ENCODE measurements at regions not wholly inside any gene's neighbourhood (a gene's known extent, or its start where the extent isn't known, plus 50 kb on each side); places are given as distances from the start of the nearest gene placed in this dataset.

- Histone ChIP-seq H3K4me1 (no peaks in the 10 kb centered on the region), H3K36me3 (no peaks in the 10 kb centered on the region), H3K9me3 (no peaks in the 10 kb centered on the region), H3K4me3 (no peak overlapping the region), H3K27ac (replicated peaks in 1 of 4) (no peak overlapping the region), H3K27me3 (no peaks in the 10 kb centered on the region)
- DNase-seq (ENCODE audit: extremely low spot score) = no peak
- intact Hi-C loops (cut with DNase I) = no loop called here
- TF ChIP-seq EP300 (IDR thresholded peaks at IDR 0.05) (no peak), POLR2AphosphoS5 (IDR thresholded peaks at IDR 0.05) (no peak), POLR2A (IDR thresholded peaks at IDR 0.05; ENCODE audit: low read depth) (no peak), CTCF (IDR thresholded peaks at IDR 0.05) (no peak)
- whole genome bisulfite sequencing = 92% methylated on average over 4 of the region's 4 CpGs
Measured at GRCh38 chr13:74620308-74620707, 486.1 kb upstream of the KLF12 start.

DNA sequence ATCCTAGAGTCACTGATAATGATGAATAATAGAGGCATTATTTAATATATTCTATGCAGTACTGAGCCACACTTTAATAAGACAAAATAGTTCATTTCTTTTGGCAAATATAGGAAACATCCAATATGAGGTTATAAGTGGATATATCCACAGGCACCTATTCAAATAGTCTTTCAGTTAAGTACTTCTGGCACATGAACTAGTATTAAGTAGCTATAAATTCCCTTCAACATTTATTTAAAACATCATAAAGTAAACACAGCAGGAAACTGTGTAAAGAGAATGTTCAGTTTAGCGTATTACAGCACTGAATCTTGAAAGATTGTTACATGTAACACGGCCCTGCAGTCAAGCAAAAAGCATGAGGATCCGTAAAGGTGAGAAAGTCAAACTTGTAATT lies 463.3 kb upstream of the KLF12 start:
- Histone ChIP-seq H3K36me3 (no peaks in the 10 kb centered on the region), H3K4me1 (peaks cover 0 to 12% (median 8%) of the 10 kb centered on the region in 4 donors), H3K27ac (replicated peaks in 1 of 4) (no peak overlapping the region), H3K4me3 (no peak overlapping the region), H3K9me3 (peaks cover 0 to 5% (median 0%) of the 10 kb centered on the region in 4 donors), H3K27me3 (no peaks in the 10 kb centered on the region)
- intact Hi-C loops (cut with DNase I) = no loop called here
- DNase-seq (ENCODE audit: extremely low spot score) = no peak
- WGBS = 49% methylated on average over 3 of the region's 3 CpGs
- TF ChIP-seq EP300 (IDR thresholded peaks at IDR 0.05) (no peak), POLR2AphosphoS5 (IDR thresholded peaks at IDR 0.05) (no peak), POLR2A (IDR thresholded peaks at IDR 0.05; ENCODE audit: low read depth) (no peak), CTCF (IDR thresholded peaks at IDR 0.05) (no peak)

DNA sequence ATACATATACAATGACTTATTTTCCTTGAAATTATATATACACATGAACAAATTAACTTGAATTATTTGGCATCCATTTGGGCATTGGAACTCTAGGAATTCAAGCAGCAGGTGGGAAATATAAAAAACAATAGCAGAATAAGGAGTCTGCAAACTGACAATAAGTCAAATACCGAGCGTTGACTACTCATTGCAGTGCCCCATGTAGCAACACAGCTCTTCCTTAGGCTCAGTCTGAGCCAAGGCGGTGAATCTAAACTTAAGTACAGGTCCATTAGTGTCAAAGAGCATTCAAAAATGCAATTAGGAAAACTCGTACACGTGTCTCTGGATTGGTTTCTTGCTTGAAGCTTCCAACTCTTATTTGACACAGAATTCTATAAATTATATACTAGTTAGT lies 462.5 kb upstream of the KLF12 start:
- intact Hi-C loops (cut with DNase I) = no loop called here
- Histone ChIP-seq H3K27ac (replicated peaks in 1 of 4) (no peak overlapping the region), H3K4me3 (no peak overlapping the region), H3K36me3 (no peaks in the 10 kb centered on the region), H3K9me3 (peaks cover 0 to 5% (median 0%) of the 10 kb centered on the region in 4 donors), H3K4me1 (peaks cover 0 to 12% (median 8%) of the 10 kb centered on the region in 4 donors), H3K27me3 (no peaks in the 10 kb centered on the region)
- no peak for DNase-seq (ENCODE audit: extremely low spot score)
- 51% methylated on average over 5 of the region's 5 CpGs for WGBS
- TF ChIP-seq POLR2AphosphoS5 (IDR thresholded peaks at IDR 0.05) = no peak
- TF ChIP-seq EP300 (IDR thresholded peaks at IDR 0.05) = no peak
- no peak for TF ChIP-seq CTCF (IDR thresholded peaks at IDR 0.05)
- no peak for TF ChIP-seq POLR2A (IDR thresholded peaks at IDR 0.05; ENCODE audit: low read depth)

DNA sequence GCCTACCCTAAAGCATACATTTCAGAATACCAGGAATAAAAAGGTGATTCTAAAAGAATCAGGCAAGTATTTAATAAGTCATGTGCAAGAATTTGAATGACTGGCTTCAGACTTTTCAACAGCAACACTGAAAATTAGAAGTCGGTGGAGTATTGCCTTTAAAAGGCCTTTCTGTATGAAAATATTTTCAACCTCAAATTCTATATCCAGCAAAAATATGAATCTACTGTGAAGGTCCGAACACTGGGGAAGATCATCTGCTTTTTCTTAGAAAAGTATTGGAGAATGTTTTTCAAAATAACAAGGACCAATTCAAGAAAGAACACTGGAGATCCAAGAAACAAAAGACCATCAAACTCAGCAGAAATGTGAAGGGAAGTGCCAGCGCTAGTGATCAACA lies 459.5 kb upstream of the KLF12 start:
- 92% methylated on average over 3 of the region's 3 CpGs for WGBS
- Histone ChIP-seq H3K27me3 (no peaks in the 10 kb centered on the region), H3K36me3 (no peaks in the 10 kb centered on the region), H3K27ac (replicated peaks in 1 of 4) (no peak overlapping the region), H3K4me1 (peaks cover 0 to 12% (median 8%) of the 10 kb centered on the region in 4 donors), H3K4me3 (no peak overlapping the region), H3K9me3 (peaks cover 0 to 5% (median 0%) of the 10 kb centered on the region in 4 donors)
- no peak for TF ChIP-seq POLR2A (IDR thresholded peaks at IDR 0.05; ENCODE audit: low read depth)
- no peak for TF ChIP-seq CTCF (IDR thresholded peaks at IDR 0.05)
- no peak for TF ChIP-seq EP300 (IDR thresholded peaks at IDR 0.05)
- DNase-seq (ENCODE audit: extremely low spot score) = no peak
- intact Hi-C loops (cut with DNase I) = no loop called here

GRCh38 chr13:74586847-74587246 lies 452.6 kb upstream of the KLF12 start:
- TF ChIP-seq CTCF (IDR thresholded peaks at IDR 0.05) = no peak
- intact Hi-C loops (cut with DNase I) = no loop called here

More at GRCh38 chr13:74586847-74587246, 452.6 kb upstream of the KLF12 start:
- no peak for DNase-seq (ENCODE audit: extremely low spot score)
- Histone ChIP-seq H3K36me3 (no peaks in the 10 kb centered on the region), H3K4me1 (no peaks in the 10 kb centered on the region), H3K27ac (replicated peaks in 1 of 4) (no peak overlapping the region), H3K4me3 (no peak overlapping the region), H3K27me3 (no peaks in the 10 kb centered on the region), H3K9me3 (no peaks in the 10 kb centered on the region)
- 88% methylated on average over 1 of the region's 1 CpG for WGBS
